ENCODE measurements at regions not wholly inside any gene's neighbourhood (a gene's known extent, or its start where the extent isn't known, plus 50 kb on each side); places are given as distances from the start of the nearest gene placed in this dataset.

DNA sequence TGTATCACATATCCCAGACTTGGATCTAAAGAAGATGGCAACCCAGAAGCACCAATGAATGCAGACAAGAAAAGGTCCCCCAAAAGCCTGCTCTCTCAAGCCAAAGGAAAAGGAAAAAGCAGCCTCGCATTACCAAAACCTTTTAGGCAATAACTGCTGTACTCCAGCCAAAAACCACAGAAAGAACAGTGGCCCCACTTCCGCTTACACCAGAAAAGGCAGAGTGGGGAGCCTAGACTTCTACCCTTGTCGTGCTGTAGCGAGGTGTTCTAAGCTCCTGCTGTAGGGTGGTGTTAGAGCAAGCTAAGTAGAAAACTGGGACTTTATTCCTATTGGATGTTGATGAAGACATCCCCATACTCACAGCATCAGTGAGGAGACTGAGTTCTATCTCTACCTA lies 244.0 kb upstream of the RXFP2 start:
- TF ChIP-seq, protein P1, sequence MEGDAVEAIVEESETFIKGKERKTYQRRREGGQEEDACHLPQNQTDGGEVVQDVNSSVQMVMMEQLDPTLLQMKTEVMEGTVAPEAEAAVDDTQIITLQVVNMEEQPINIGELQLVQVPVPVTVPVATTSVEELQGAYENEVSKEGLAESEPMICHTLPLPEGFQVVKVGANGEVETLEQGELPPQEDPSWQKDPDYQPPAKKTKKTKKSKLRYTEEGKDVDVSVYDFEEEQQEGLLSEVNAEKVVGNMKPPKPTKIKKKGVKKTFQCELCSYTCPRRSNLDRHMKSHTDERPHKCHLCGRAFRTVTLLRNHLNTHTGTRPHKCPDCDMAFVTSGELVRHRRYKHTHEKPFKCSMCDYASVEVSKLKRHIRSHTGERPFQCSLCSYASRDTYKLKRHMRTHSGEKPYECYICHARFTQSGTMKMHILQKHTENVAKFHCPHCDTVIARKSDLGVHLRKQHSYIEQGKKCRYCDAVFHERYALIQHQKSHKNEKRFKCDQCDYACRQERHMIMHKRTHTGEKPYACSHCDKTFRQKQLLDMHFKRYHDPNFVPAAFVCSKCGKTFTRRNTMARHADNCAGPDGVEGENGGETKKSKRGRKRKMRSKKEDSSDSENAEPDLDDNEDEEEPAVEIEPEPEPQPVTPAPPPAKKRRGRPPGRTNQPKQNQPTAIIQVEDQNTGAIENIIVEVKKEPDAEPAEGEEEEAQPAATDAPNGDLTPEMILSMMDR (IDR thresholded peaks at IDR 0.05) = no peak
- TF ChIP-seq POLR2A (IDR thresholded peaks at IDR 0.05) = no peak

All from Peyer's patch (tissue), 4 donors.